Nephron (organoid): ENCODE measurements at regions not wholly inside any gene's neighbourhood (a gene's known extent, or its start where the extent isn't known, plus 50 kb on each side); places are given as distances from the start of the nearest gene placed in this dataset.
"Not testable (repeated sequence)": the region's sequence is repeated elsewhere in the genome, so short reads cannot be mapped to it uniquely, and the experiment has no call there.

Experiments used
- H3K27ac Mint-ChIP-seq, 3 experiments: 2 replicates each; pipeline ENCODE4 v1.8.0; 2020; ENCODE audit warnings: mixed read lengths in 3 of 3, mild to moderate bottlenecking in 2 of 3, moderate library complexity in 1 of 3
- H3K27me3 Mint-ChIP-seq: 2 replicates; pipeline ENCODE4 v1.8.0; 2021; ENCODE audit warnings: low read depth, mild to moderate bottlenecking, moderate library complexity, mixed read lengths
- H3K36me3 Mint-ChIP-seq: 2 replicates; pipeline ENCODE4 v1.8.0; 2020; ENCODE audit warnings: low read depth, mixed read lengths
- H3K4me1 Mint-ChIP-seq: 2 replicates; pipeline ENCODE4 v1.8.0; 2020; ENCODE audit warnings: mixed read lengths
- H3K4me3 Mint-ChIP-seq, 3 experiments: 2 replicates each; pipeline ENCODE4 v1.8.0; 2020; ENCODE audit warnings: mild to moderate bottlenecking in 3 of 3, mixed read lengths in 3 of 3, moderate library complexity in 2 of 3
- H3K9me3 Mint-ChIP-seq: 2 replicates; pipeline ENCODE4 v1.8.0; 2020; ENCODE audit warnings: mixed read lengths
- TF ChIP-seq, protein P1 (sequence below), 3 experiments: fragments of 200-600 bp; sonication (generic); IDR thresholded peaks; one replicate each; pipeline ENCODE4 v1.5.0; 2021; ENCODE audit warnings: antibody characterized with exemption in 3 of 3; ENCODE audit not compliant: unreplicated experiment in 3 of 3

DNA sequence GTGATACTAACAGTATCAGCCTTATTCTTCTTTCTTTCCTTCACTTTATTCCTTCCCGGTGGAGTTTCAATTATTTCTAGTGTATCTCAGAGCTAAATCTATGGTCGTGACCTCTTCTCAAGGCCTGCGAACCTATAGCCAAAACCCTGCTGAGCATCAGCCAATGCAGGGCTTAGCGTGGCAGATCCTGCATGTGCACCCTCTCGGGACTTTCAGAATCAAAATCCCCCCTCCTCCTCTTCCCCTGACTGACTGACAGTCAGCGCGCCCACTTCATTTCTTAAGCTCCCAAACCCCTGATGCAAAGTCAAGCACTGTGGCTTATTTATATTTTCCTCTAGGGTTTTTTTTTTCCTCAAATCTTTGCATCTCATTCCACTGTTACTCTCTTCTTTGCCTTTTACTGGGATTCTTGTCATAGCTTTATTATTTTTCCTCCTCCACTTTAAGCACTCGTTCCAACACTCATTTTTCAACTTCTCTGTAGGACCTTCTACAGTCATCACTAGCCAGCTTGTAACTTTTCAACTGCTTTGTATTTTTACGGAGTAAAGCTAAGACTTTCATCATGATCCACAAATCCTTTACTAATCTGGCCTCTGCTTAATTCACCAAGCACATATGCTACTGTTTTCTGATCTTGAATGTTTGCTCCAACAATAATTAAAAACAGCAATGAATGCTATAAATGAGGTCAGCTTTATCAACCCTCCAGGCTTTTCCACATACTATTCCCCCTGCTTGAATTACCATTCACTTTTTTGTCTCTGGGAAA is 896.5 kb upstream of the PIK3C3 start:
- Mint-ChIP-seq H3K4me1 (peaks cover 10% of the 10 kb centered on the region), H3K27ac (peak overlapping the region; percentile 1 to 25 (median 3)), H3K9me3 (peaks cover 6% of the 10 kb centered on the region), H3K4me3 (no peak overlapping the region), H3K27me3 (no peaks in the 10 kb centered on the region), H3K36me3 (peaks cover 1% of the 10 kb centered on the region)
- TF ChIP-seq, protein P1, sequence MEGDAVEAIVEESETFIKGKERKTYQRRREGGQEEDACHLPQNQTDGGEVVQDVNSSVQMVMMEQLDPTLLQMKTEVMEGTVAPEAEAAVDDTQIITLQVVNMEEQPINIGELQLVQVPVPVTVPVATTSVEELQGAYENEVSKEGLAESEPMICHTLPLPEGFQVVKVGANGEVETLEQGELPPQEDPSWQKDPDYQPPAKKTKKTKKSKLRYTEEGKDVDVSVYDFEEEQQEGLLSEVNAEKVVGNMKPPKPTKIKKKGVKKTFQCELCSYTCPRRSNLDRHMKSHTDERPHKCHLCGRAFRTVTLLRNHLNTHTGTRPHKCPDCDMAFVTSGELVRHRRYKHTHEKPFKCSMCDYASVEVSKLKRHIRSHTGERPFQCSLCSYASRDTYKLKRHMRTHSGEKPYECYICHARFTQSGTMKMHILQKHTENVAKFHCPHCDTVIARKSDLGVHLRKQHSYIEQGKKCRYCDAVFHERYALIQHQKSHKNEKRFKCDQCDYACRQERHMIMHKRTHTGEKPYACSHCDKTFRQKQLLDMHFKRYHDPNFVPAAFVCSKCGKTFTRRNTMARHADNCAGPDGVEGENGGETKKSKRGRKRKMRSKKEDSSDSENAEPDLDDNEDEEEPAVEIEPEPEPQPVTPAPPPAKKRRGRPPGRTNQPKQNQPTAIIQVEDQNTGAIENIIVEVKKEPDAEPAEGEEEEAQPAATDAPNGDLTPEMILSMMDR (IDR thresholded peaks at IDR 0.05; ENCODE audit: unreplicated experiment in 3 of 3): no peak

- Mint-ChIP-seq H3K4me1 (no peaks in the 10 kb centered on the region), H3K27ac (no peak overlapping the region), H3K9me3 (peaks cover 7% of the 10 kb centered on the region), H3K36me3 (peaks cover 6% of the 10 kb centered on the region), H3K4me3 (no peak overlapping the region), H3K27me3 (no peaks in the 10 kb centered on the region)
- TF ChIP-seq, protein P1 (IDR thresholded peaks at IDR 0.05; ENCODE audit: unreplicated experiment in 3 of 3): no peak
These were observed 902.4 kb upstream of the PIK3C3 start for GRCh38 chr18:41052625-41053024.

DNA sequence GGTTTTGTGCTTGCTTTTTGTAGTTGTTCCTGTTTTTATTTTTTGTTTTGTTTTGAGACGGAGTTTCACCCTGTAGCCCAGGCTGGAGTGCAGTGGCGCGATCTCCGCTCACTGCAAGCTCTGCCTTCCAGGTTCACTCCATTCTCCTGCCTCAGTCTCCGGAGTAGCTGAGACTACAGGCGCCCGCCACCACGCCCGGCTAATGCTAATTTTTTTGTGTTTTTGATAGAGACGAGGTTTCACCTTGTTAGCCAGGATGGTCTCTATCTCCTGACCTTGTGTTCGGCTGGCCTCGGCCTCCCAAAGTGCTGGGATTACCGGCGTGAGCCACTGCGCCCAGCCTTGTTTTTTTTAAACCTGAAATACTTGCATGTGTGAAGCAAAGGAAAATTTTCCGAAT is 908.8 kb upstream of the PIK3C3 start:
- not testable (repeated sequence) for H3K4me3 Mint-ChIP-seq, H3K27ac Mint-ChIP-seq, H3K27me3 Mint-ChIP-seq, H3K36me3 Mint-ChIP-seq, H3K4me1 Mint-ChIP-seq, H3K9me3 Mint-ChIP-seq

- TF ChIP-seq, protein P1 (IDR thresholded peaks at IDR 0.05; ENCODE audit: unreplicated experiment in 3 of 3): no peak
- Mint-ChIP-seq H3K36me3 (no peaks in the 10 kb centered on the region), H3K4me3 (no peak overlapping the region), H3K27ac (no peak overlapping the region), H3K9me3 (peaks cover 6% of the 10 kb centered on the region), H3K27me3 (no peaks in the 10 kb centered on the region), H3K4me1 (no peaks in the 10 kb centered on the region)
These were observed 911.2 kb upstream of the PIK3C3 start for GRCh38 chr18:41043876-41044275.

DNA sequence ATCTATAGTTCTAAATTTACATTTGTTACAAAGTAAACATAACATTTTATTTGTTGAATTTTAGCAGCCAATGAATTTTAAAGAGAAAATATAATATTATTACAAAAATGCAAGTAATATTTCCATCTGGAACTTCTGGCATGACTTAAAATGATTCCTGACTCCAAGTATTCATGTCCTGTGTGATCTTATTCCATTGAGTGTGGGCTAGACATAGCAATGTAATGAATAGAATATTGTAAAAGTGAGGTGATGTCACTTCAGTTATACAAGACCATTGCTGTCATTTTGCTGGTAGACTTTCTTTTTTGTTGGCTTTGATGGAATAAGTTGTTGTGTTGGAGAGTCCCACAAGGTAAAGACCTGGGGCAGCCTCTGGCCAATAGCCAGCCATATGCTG is 912.2 kb upstream of the PIK3C3 start:
- no peaks in the 10 kb centered on the region for H3K36me3 Mint-ChIP-seq
- no peak overlapping the region for H3K4me3 Mint-ChIP-seq
- TF ChIP-seq, protein P1 (IDR thresholded peaks at IDR 0.05; ENCODE audit: unreplicated experiment in 3 of 3): no peak
- no peaks in the 10 kb centered on the region for H3K4me1 Mint-ChIP-seq
- H3K27me3 Mint-ChIP-seq: no peaks in the 10 kb centered on the region
- H3K27ac Mint-ChIP-seq: no peak overlapping the region
- H3K9me3 Mint-ChIP-seq: peaks cover 6% of the 10 kb centered on the region

GRCh38 chr18:41038071-41038470 is 917.0 kb upstream of the PIK3C3 start:
- Mint-ChIP-seq H3K9me3 (peaks cover 6% of the 10 kb centered on the region), H3K4me1 (no peaks in the 10 kb centered on the region), H3K27me3 (no peaks in the 10 kb centered on the region), H3K36me3 (no peaks in the 10 kb centered on the region), H3K27ac (no peak overlapping the region), H3K4me3 (no peak overlapping the region)
- TF ChIP-seq, protein P1 (IDR thresholded peaks at IDR 0.05; ENCODE audit: unreplicated experiment in 3 of 3): no peak
